MCF 10A (cell line): ENCODE measurements at regions not wholly inside any gene's neighbourhood (a gene's known extent, or its start where the extent isn't known, plus 50 kb on each side); places are given as distances from the start of the nearest gene placed in this dataset.

Experiments
- BruUV-seq: library from RNA; stranded (reverse); fragments of 400-500 nt; replicated peaks from 2 replicates; lab custom pipeline; 2021; lab: Mats Ljungman, UMichigan
- CTCF ChIA-PET: fragments of 300-600 bp; sonication (Branson Sonifier 250); formaldehyde crosslinking; extraction: SDS; loops from one replicate; lab custom pipeline; 2021; ENCODE audit warnings: antibody characterized with exemption, inconsistent platforms; lab: Yijun Ruan, JAX
- POLR2A ChIA-PET: fragments of 300-600, 350-650 bp; sonication (Branson Sonifier 250); formaldehyde crosslinking; extraction: SDS; loops from one replicate; lab custom pipeline; 2020; ENCODE audit warnings: antibody characterized with exemption, inconsistent platforms; lab: Yijun Ruan, JAX
- DNase-seq: peaks from one replicate; pipeline ENCODE4 v3.0.0-alpha.2; 2018; ENCODE audit not compliant: unreplicated experiment
- H3K27ac Mint-ChIP-seq: one replicate; pipeline ENCODE4 v1.8.0; 2022; ENCODE audit warnings: mild to moderate bottlenecking, low read depth, mixed read lengths; ENCODE audit not compliant: unreplicated experiment
- H3K27me3 Mint-ChIP-seq: one replicate; pipeline ENCODE4 v1.8.0; 2022; ENCODE audit warnings: mixed read lengths; ENCODE audit not compliant: insufficient read depth, unreplicated experiment
- H3K36me3 Mint-ChIP-seq: one replicate; pipeline ENCODE4 v1.8.0; 2022; ENCODE audit warnings: mild to moderate bottlenecking, moderate library complexity, mixed read lengths; ENCODE audit not compliant: insufficient read depth, unreplicated experiment
- H3K4me1 Mint-ChIP-seq: one replicate; pipeline ENCODE4 v1.8.0; 2022; ENCODE audit warnings: mixed read lengths; ENCODE audit not compliant: insufficient read depth, unreplicated experiment
- H3K4me3 Mint-ChIP-seq: one replicate; pipeline ENCODE4 v1.8.0; 2022; ENCODE audit warnings: mild to moderate bottlenecking, moderate library complexity, mixed read lengths; ENCODE audit not compliant: unreplicated experiment
- H3K9me3 Mint-ChIP-seq: one replicate; pipeline ENCODE4 v1.8.0; 2022; ENCODE audit warnings: mixed read lengths; ENCODE audit not compliant: unreplicated experiment
- CTCF ChIP-seq: fragments of 200-600 bp; IDR thresholded peaks from one replicate; pipeline ENCODE4 v1.8.0; 2022; ENCODE audit warnings: antibody characterized with exemption, mild to moderate bottlenecking; ENCODE audit not compliant: unreplicated experiment
- intact Hi-C: fragments of 100-400 bp; cut with micrococcal nuclease; formaldehyde crosslinking; loops from 2 replicates; pipeline ENCODE4 v1.14.1; 2022

DNA sequence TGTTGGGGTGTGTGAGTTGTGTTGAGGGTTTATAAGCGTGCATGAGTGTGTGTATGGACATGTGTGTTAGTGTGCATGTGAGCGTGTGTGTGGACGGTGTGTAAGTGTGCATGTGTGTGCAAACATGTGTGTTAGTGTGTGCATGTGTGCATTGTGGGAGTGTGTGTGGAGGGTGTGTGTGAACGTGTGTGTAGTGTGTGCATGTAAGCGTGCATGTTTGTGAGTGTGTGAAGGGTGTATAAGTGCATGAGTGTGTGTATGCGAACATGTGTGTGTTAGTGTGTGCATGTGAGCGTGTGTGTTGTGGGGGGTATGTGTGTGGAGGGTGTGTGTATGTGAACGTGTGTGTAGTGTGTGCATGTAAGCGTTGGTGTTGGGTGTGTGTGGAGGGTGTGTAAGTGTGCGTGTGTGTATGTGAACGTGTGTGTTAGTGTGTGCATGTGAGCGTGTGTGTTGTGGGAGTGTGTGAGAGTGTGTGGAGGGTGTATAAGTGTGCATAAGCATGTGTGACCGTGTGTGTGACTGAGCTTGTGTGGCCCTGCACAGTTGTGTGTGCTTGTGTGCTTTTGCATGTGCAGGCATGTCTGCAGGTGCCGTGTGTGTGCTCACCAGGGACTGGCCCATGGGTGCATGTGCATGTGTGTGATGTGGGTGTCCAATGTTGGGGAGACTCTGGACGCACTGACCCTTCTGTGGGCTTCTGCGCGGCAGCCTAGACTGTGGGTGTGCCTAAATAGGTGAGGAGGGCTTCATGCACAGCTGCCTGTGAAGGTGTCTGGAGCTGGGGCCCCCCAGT lies 866.2 kb downstream of the TBC1D22A start:
- H3K36me3 Mint-ChIP-seq = no peaks in the 10 kb centered on the region
- peaks cover 26% of the 10 kb centered on the region for H3K27me3 Mint-ChIP-seq
- POLR2A ChIA-PET = no interaction called here

DNA sequence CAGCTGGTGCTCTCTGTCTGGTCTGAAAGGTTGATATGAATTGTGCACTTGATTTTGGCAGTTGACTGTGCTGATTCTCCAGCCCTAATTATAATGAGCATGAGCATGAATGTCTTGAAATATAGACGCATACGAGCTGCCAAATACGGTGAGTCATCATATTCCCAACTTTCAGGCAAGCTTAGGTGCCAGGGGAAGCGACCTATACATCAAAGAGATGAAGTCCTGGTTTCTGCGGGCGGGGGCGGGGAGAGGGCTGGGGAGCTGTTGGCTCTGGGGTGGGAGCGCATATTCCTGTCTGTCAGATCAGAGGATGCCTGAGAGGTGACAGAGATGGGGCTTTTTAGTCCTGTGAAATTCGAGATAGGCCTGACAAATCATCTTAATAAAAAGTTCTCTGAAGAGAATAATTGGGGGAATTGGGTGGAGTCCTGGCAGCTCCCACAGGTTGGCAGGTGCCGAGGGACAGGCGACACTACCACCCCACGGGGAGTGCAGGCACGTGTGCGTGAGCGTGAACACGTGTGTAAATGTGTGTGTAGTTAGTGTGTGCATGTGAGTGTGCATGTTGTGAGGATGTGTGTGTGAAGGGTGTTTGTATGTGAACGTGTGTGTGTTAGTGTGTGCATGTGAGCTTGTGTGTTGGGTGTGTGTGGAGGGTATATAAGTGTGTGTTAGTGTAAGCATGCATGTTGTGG lies 865.3 kb downstream of the TBC1D22A start:
- DNase-seq = no peak
- no peaks in the 10 kb centered on the region for H3K4me1 Mint-ChIP-seq
- CTCF ChIA-PET = interaction anchor here (0.7 kb wide), 1 partner anchor 410 kb away, joined by 3 read pairs; no protein-coding TSS in a partner anchor
- intact Hi-C loops = loop anchor here (1.0 to 5.0 kb wide), 2 partner anchors 210 to 865 kb away; no protein-coding TSS in a partner anchor
- BruUV-seq = no TSS peak
- no peak overlapping the region for H3K4me3 Mint-ChIP-seq
- H3K27ac Mint-ChIP-seq = no peak overlapping the region
- no peaks in the 10 kb centered on the region for H3K9me3 Mint-ChIP-seq
- peaks cover 21% of the 10 kb centered on the region for H3K27me3 Mint-ChIP-seq
- no peaks in the 10 kb centered on the region for H3K36me3 Mint-ChIP-seq
- POLR2A ChIA-PET = no interaction called here
- no peak for TF ChIP-seq CTCF

More for the DNA sequence above, 866.2 kb downstream of the TBC1D22A start:
- TF ChIP-seq CTCF = no peak
- Mint-ChIP-seq H3K4me1 (no peaks in the 10 kb centered on the region), H3K9me3 (peaks cover under 1% of the 10 kb centered on the region), H3K27ac (no peak overlapping the region), H3K4me3 (no peak overlapping the region)
- intact Hi-C loops = loop anchor here (5.0 kb wide), 1 partner anchor 864 kb away; no protein-coding TSS in a partner anchor
- CTCF ChIA-PET = no interaction called here
- DNase-seq = no peak
- BruUV-seq = no TSS peak

- ChIA-PET CTCF (no interaction called here), POLR2A (no interaction called here)
- BruUV-seq = no TSS peak
- Mint-ChIP-seq H3K27ac (no peak overlapping the region), H3K9me3 (no peaks in the 10 kb centered on the region), H3K27me3 (peaks cover 22% of the 10 kb centered on the region), H3K36me3 (no peaks in the 10 kb centered on the region), H3K4me3 (no peak overlapping the region), H3K4me1 (no peaks in the 10 kb centered on the region)
- DNase-seq = no peak
- peak; percentile 38 for TF ChIP-seq CTCF
- intact Hi-C loops = loop anchor here (1.0 to 5.0 kb wide), 2 partner anchors 211 to 866 kb away; no protein-coding TSS in a partner anchor
These were observed 864.3 kb downstream of the TBC1D22A start for GRCh38 chr22:47626428-47627390.
